Muscle layer of duodenum (tissue), 2 donors: ENCODE measurements at regions not wholly inside any gene's neighbourhood (a gene's known extent, or its start where the extent isn't known, plus 50 kb on each side); places are given as distances from the start of the nearest gene placed in this dataset.

Source experiments
- H3K27ac ChIP-seq: one replicate; pipeline ENCODE4 v1.7.0; 2013; ENCODE audit warnings: mild to moderate bottlenecking, low read length
- H3K27me3 ChIP-seq: one replicate; pipeline ENCODE4 v1.7.0; 2013; ENCODE audit warnings: low read depth, mild to moderate bottlenecking, control low read depth, low read length
- H3K36me3 ChIP-seq, 2 donors: one replicate each; pipeline ENCODE4 v1.7.0; 2013; ENCODE audit warnings: low read length in 2 of 2, control low read depth in 1 of 2, mild to moderate bottlenecking in 1 of 2; ENCODE audit not compliant: insufficient read depth in 2 of 2, control insufficient read depth in 1 of 2
- H3K4me1 ChIP-seq, 2 donors: one replicate each; pipeline ENCODE4 v1.7.0; 2013; ENCODE audit warnings: low read length in 2 of 2, mild to moderate bottlenecking in 2 of 2, control low read depth in 1 of 2, moderate library complexity in 1 of 2; ENCODE audit not compliant: insufficient read depth in 2 of 2, control insufficient read depth in 1 of 2
- H3K4me3 ChIP-seq, 2 donors: one replicate each; pipeline ENCODE4 v1.7.0; 2013; ENCODE audit warnings: low read length in 2 of 2, low read depth in 1 of 2, mild to moderate bottlenecking in 1 of 2
- H3K9me3 ChIP-seq, 2 donors: one replicate each; pipeline ENCODE4 v1.7.0; 2013; ENCODE audit warnings: low read length in 2 of 2, control low read depth in 1 of 2, mild to moderate bottlenecking in 1 of 2; ENCODE audit not compliant: control insufficient read depth in 1 of 2
- donor health status: healthy.

DNA sequence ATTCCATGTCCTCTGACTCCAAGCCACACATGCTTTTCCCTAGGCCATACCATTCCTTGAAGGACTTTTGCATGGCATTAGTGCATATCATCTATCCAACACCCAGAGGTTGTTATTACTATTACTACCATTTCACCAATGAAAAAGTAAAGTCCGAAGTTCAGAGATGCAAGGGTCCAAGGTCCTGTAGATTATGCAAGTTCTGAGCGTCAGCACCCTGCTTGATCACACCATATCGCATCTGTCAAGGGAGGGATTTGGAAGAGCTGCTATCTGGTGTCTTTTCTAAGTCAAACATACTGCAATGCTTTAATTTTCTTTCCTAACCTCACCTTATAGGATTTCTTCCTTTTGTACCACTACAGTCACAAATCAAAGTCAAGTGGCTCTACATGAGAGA lies 214.7 kb upstream of the CADM1 start:
- Histone ChIP-seq H3K4me3 (no peak overlapping the region), H3K4me1 (peaks cover 0 to 10% of the 10 kb centered on the region in 2 donors), H3K9me3 (no peaks in the 10 kb centered on the region), H3K36me3 (no peaks in the 10 kb centered on the region), H3K27ac (no peak overlapping the region), H3K27me3 (no peaks in the 10 kb centered on the region)

DNA sequence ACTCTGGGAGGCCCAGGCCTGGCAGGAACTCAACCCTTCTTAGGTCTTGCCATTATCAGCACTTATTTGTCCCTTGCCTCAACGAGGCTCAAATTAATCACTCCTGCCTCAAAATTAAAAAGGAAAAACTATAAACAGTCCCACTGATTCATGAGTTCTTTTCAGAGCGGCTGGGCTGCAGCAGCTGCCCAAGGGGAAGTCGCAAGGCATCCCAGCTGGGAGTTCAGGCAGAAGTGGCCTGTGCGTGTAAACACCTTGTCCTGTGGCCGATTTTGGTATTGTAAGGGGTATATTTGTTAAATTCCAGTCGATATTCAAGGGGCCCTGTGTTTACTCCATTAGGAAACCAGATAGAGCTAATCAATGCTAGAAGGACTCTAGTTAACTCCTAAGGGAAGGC lies 213.9 kb upstream of the CADM1 start:
- H3K4me3 ChIP-seq, result no peak overlapping the region
- H3K27ac ChIP-seq, result no peak overlapping the region
- H3K9me3 ChIP-seq, result no peaks in the 10 kb centered on the region
- H3K27me3 ChIP-seq, result no peaks in the 10 kb centered on the region
- H3K4me1 ChIP-seq, result peaks cover 0 to 10% of the 10 kb centered on the region in 2 donors
- no peaks in the 10 kb centered on the region for H3K36me3 ChIP-seq

- no peak overlapping the region for H3K27ac ChIP-seq
- no peaks in the 10 kb centered on the region for H3K27me3 ChIP-seq
- H3K9me3 ChIP-seq, result no peaks in the 10 kb centered on the region
- peak overlapping the region in 1 of 2 donors; percentile 31 for H3K4me3 ChIP-seq
- H3K4me1 ChIP-seq, result peaks cover 0 to 10% of the 10 kb centered on the region in 2 donors
- no peaks in the 10 kb centered on the region for H3K36me3 ChIP-seq
Measured at GRCh38 chr11:115716601-115717529, 212.7 kb upstream of the CADM1 start.

- Histone ChIP-seq H3K9me3 (no peaks in the 10 kb centered on the region), H3K4me1 (peaks cover 0 to 10% of the 10 kb centered on the region in 2 donors), H3K4me3 (no peak overlapping the region), H3K27me3 (no peaks in the 10 kb centered on the region), H3K36me3 (no peaks in the 10 kb centered on the region), H3K27ac (no peak overlapping the region)
Measured at GRCh38 chr11:115716080-115716479, 211.9 kb upstream of the CADM1 start.

- peaks cover 0 to 10% of the 10 kb centered on the region in 2 donors for H3K4me1 ChIP-seq
- no peaks in the 10 kb centered on the region for H3K36me3 ChIP-seq
- H3K27ac ChIP-seq, result no peak overlapping the region
- H3K9me3 ChIP-seq, result no peaks in the 10 kb centered on the region
- no peak overlapping the region for H3K4me3 ChIP-seq
- no peaks in the 10 kb centered on the region for H3K27me3 ChIP-seq
Measured at GRCh38 chr11:115715251-115715770, 211.1 kb upstream of the CADM1 start.

- Histone ChIP-seq H3K27me3 (no peaks in the 10 kb centered on the region), H3K36me3 (no peaks in the 10 kb centered on the region), H3K27ac (no peak overlapping the region), H3K4me1 (peaks cover 0 to 3% of the 10 kb centered on the region in 2 donors), H3K4me3 (no peak overlapping the region), H3K9me3 (no peaks in the 10 kb centered on the region)
Measured at GRCh38 chr11:115712296-115712695, 208.1 kb upstream of the CADM1 start.

DNA sequence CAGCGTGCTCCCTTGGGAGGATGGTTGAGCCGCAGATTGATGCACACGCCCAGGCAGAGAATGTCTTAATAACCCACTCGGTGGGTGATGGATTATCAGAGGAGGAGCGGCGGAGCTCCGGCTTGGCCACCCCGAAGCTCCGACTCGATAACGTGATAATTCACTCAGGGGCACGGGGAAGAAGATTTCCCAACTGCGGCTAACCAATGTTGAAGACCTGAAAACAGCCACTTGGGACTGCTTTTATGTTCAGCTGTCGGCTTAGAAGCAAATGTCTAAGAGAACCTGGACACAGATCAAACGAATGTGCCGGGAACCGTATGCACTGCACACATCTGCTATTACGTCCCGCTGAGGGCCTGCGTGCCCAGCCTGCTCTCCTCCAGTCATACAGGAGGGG lies 206.8 kb upstream of the CADM1 start:
- Histone ChIP-seq H3K27me3 (no peaks in the 10 kb centered on the region), H3K36me3 (no peaks in the 10 kb centered on the region), H3K27ac (no peak overlapping the region), H3K9me3 (no peaks in the 10 kb centered on the region), H3K4me1 (peaks cover 0 to 3% of the 10 kb centered on the region in 2 donors), H3K4me3 (no peak overlapping the region)

GRCh38 chr11:115710426-115710825 lies 206.2 kb upstream of the CADM1 start:
- Histone ChIP-seq H3K9me3 (no peaks in the 10 kb centered on the region), H3K4me3 (no peak overlapping the region), H3K27ac (no peak overlapping the region), H3K4me1 (peaks cover 0 to 3% of the 10 kb centered on the region in 2 donors), H3K36me3 (no peaks in the 10 kb centered on the region), H3K27me3 (no peaks in the 10 kb centered on the region)

DNA sequence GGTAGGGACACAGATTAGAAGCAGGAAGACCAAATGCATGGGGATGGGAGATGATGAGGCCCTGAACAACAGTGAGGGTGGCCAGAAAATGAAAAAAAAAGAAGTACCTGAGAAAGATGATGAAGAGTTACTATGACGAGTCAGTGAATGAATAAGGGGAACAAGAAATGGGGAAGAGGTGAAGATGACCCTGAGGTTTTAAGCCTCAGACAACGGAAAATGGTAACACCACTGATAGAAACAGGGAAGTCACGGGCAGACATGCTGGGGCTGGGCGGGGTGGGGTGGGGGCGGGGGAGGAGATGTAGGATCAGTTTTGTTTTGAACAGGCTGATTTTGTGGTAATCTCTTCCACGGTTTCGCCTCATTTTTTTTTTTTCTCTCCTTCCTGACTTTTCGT lies 205.1 kb upstream of the CADM1 start:
- no peaks in the 10 kb centered on the region for H3K9me3 ChIP-seq
- no peaks in the 10 kb centered on the region for H3K36me3 ChIP-seq
- peaks cover 0 to 3% of the 10 kb centered on the region in 2 donors for H3K4me1 ChIP-seq
- no peaks in the 10 kb centered on the region for H3K27me3 ChIP-seq
- H3K4me3 ChIP-seq, result no peak overlapping the region
- no peak overlapping the region for H3K27ac ChIP-seq

DNA sequence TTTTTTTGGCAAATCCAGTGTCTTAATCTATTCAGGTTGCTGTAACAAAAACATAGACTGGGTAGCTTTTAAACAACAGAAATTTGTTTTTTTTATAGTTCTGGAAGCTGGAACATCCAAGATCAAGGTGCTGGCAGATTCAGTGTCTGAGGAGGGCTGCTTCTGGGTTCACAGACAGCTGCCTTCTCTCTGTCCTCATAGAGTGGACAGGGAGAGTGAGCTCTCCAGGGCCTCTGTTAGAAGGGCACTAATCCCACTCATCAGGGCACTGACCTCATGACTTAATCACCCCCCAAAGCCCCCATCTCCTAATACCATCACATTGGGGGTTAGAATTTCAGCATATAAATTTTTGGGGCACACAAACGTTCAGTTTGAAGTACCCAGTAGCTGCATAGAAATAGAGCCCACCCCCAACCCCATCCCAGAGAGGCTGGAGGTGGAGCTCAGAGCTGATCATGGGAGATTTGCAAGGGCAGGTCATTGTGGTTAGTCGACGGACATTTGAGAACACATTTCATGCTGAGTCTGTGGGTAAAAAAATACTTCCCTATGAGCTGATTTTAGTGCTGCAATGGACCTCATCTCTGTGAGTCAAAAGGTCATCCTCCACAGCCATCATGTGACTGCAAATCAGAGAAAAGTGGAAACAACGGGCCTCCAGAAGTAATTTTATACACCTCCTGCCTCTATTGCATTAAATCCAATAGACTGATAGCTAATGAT lies 203.1 kb upstream of the CADM1 start:
- Histone ChIP-seq H3K4me3 (no peak overlapping the region), H3K36me3 (no peaks in the 10 kb centered on the region), H3K27ac (no peak overlapping the region), H3K4me1 (peaks cover 0 to 3% of the 10 kb centered on the region in 2 donors), H3K27me3 (no peaks in the 10 kb centered on the region), H3K9me3 (no peaks in the 10 kb centered on the region)

DNA sequence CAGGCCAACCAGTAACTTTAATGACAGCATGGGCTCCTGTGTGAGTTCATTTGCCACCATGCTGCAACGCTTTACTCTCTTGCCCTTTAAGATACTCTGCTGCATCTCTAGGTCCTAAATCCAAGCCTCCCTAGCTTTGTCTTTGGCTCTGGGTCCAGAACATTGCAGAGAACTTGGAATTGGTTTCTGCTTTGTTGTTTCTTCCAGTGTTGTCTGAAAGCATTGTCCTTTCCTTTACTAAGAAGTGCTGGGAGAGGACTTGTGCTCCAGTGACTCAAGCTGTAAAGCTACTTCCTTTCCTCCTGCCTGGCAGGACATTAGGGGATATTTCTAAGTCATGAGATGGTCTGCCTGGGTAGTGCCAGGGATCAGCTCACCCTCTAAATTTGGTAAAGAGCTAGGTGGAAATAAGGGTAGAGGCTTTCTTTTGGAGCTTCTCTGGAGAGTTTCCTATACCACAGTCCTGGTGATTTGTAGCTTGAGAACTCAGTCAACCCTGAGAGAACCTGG lies 202.5 kb upstream of the CADM1 start:
- Histone ChIP-seq H3K4me1 (peaks cover 0 to 3% of the 10 kb centered on the region in 2 donors), H3K27me3 (no peaks in the 10 kb centered on the region), H3K4me3 (no peak overlapping the region), H3K36me3 (no peaks in the 10 kb centered on the region), H3K9me3 (no peaks in the 10 kb centered on the region), H3K27ac (no peak overlapping the region)
